ENCODE measurements at regions not wholly inside any gene's neighbourhood (a gene's known extent, or its start where the extent isn't known, plus 50 kb on each side); places are given as distances from the start of the nearest gene placed in this dataset.

DNA sequence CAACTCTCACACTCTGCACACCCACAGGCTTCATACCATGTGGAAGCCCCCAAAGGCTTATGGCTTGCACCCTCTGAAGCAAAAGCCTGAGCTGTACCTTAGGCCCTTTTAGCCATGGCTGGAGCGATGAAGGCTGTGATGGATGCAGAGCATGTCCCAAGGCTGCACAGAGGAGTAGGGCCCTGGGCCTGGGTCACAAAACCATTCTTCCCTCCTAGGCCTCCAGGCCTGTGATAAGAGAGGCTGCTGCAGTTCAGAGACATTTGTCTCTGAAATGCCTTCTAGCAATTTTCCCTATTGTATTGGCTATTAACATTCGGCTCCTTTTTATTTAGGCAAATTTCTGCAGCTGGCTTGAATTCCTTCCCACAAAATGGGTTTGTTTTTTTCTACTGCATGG lies 1707.7 kb downstream of the MRPL39 start:
- Mint-ChIP-seq H3K4me3 (no peak overlapping the region), H3K27ac (no peak overlapping the region), H3K36me3 (ENCODE audit: low read depth) (no peaks in the 10 kb centered on the region), H3K9me3 (peaks cover 12% of the 10 kb centered on the region), H3K4me1 (ENCODE audit: low read depth) (no peaks in the 10 kb centered on the region), H3K27me3 (no peaks in the 10 kb centered on the region)

DNA sequence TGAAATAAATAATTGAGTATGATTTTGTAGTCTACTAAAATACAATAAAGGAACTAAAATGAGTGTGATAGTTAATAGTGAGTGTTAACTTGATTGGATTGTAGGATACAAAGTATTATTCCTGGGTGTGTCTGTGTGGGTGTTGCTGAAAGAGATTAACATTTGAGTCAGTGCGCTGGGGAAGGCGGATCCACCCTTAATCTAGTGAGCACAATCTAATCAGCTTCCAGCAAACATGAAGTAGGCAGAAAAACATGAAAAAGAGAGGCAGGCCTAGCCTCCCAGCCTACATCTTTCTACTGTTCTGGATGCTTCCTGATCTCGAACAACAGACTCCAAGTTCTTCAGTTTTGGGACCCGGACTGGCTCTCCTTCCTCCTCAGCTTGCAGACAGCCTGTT lies 1716.6 kb downstream of the MRPL39 start:
- no peak overlapping the region for H3K4me3 Mint-ChIP-seq
- H3K4me1 Mint-ChIP-seq (ENCODE audit: low read depth): peaks cover 17% of the 10 kb centered on the region
- no peak overlapping the region for H3K27ac Mint-ChIP-seq
- no peaks in the 10 kb centered on the region for H3K36me3 Mint-ChIP-seq (ENCODE audit: low read depth)
- no peaks in the 10 kb centered on the region for H3K27me3 Mint-ChIP-seq
- no peaks in the 10 kb centered on the region for H3K9me3 Mint-ChIP-seq

DNA sequence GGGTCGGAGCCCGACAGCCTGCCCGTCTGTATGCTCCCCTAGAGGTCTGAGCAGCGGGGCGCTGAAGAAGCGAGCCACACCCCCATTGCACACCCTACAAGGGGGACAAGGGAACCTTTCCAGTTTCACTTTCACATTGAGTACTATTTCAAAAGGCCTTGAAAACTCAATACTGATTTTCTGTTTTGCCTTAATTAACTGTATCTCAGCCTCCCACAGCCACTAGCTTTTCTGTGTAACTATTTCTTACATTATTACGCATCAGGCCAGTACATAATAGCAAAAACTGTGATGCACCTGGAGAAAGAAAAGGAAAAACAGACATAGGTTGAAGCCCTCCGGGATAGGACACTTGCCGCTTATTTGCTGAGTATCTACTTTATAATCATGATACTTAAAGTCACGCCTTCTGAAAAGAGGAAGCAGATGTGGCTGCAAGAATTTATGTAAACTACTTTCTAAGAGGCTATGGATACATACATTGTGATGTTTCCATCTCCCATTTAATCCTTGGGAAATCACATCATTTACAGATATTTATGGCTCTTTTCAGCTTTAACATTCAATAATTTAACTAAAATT lies 1719.5 kb downstream of the MRPL39 start:
- no peaks in the 10 kb centered on the region for H3K27me3 Mint-ChIP-seq
- H3K4me1 Mint-ChIP-seq (ENCODE audit: low read depth): peaks cover 17% of the 10 kb centered on the region
- no peaks in the 10 kb centered on the region for H3K36me3 Mint-ChIP-seq (ENCODE audit: low read depth)
- peak overlapping the region; percentile 65 for H3K27ac Mint-ChIP-seq
- peak overlapping the region; percentile 71 for H3K4me3 Mint-ChIP-seq
- H3K9me3 Mint-ChIP-seq: no peaks in the 10 kb centered on the region

DNA sequence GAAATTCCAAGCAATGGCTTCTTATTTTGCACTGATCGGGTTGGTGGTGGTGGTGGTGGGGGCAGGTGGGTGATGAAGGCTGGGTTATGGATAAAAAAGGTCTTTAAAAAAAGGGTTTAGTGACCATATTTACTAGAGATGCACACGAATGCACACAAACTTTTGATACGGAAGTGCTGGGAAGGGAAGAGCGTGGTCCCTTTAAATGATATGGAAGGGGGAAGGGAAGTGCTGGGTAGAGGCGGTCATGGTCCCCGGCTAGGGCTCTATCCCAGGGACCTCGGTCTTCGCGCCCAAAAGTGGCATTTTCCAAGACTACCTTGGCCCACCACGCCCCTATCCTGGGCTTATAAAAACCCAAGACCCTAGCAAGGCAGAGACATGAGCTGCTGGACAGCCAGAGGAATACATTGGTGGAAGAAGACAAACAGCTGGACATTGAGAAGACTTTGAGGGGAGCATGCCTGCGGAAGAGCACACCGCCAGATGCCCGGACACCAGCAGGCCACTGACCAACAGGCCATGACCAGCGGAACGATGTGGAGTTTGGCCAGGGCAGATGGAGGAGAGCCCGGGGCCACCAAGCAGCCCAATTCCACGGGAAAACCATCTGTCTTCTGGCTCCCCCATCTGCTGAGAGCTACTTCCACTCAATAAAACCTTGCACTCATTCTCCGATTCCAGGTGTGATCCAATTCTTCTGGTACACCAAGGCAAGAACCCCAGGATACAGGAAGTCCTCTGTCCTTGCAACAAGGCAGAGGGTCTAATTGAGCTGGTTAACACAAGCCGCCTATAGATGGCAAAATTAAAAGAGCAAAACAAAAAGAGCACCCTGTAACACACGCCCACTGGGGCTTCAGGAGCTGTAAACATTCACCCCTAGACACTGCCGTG lies 1720.2 kb downstream of the MRPL39 start:
- peaks cover 17% of the 10 kb centered on the region for H3K4me1 Mint-ChIP-seq (ENCODE audit: low read depth)
- H3K9me3 Mint-ChIP-seq: no peaks in the 10 kb centered on the region
- no peaks in the 10 kb centered on the region for H3K36me3 Mint-ChIP-seq (ENCODE audit: low read depth)
- peak overlapping the region; percentile 65 for H3K27ac Mint-ChIP-seq
- H3K27me3 Mint-ChIP-seq: no peaks in the 10 kb centered on the region
- H3K4me3 Mint-ChIP-seq: peak overlapping the region; percentile 71

DNA sequence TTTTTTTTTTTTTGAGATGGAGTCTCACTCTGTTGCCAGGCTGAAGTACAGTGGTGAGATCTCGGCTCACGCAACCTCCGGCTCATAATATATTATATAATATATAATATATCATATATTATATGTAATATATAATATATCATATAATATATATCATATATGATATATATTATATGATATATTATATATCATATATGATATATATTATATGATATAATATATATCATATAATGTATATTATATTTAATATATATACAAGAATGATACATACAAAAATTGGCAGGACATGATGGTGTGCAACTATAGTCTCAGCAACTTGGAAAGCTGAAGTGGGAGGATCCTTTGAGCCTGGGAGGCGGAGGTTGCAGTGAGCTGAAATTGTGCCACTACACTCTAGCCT lies 1725.5 kb downstream of the MRPL39 start:
- Mint-ChIP-seq H3K4me1 (ENCODE audit: low read depth) (peaks cover under 1% of the 10 kb centered on the region), H3K27ac (no peak overlapping the region), H3K4me3 (no peak overlapping the region), H3K36me3 (ENCODE audit: low read depth) (no peaks in the 10 kb centered on the region), H3K9me3 (no peaks in the 10 kb centered on the region), H3K27me3 (no peaks in the 10 kb centered on the region)

DNA sequence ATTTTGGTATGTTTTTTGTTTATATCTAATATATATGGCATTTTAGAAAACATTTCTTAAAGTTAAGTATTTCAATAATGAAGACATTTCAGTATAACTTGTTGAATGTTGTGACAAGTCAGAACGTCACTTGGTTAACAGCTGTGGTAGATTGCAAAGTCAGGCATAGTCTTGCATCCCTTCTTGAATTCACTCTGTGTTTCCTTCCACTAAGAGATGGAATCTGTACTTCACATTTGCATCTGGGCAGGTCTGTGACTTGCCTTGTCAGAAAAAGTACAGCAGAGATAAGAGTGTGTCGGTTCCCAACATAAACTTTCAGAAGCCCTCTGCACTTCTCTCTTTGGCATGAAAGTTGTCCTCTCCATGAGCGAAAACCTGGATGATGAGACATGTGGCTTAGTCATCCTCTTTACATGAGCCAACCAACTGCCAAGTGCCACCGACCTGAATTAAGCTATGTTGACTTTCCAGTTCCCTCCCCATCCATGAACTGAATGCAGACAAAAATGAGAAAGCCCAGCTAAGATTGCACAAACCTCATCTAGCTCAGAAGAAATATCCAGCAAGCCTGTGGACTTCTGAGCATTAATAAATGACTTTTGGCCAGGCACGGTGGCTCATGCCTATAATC lies 1730.2 kb downstream of the MRPL39 start:
- Mint-ChIP-seq H3K4me3 (no peak overlapping the region), H3K27me3 (no peaks in the 10 kb centered on the region), H3K4me1 (ENCODE audit: low read depth) (no peaks in the 10 kb centered on the region), H3K36me3 (ENCODE audit: low read depth) (no peaks in the 10 kb centered on the region), H3K27ac (no peak overlapping the region), H3K9me3 (no peaks in the 10 kb centered on the region)

DNA sequence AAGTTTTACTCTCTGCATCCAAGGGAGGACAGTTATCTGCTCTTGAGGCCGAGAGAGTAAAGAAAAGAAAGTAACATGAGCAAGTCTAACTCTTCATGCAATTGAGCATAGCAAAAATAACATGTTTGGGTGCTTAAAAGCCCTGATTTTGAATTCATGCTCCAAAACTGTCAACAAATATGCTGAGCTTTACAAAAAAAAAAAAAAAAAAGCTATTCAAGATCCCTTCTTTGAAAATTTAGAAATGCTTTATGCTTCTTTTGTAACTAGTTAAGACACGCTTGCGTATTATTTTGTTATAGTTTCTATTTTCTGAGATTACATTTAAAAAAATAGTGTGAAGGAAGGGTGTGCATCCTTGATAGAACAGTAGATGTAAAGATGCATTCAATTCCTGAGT lies 1733.0 kb downstream of the MRPL39 start:
- Mint-ChIP-seq H3K36me3 (ENCODE audit: low read depth) (no peaks in the 10 kb centered on the region), H3K4me1 (ENCODE audit: low read depth) (no peaks in the 10 kb centered on the region), H3K27me3 (no peaks in the 10 kb centered on the region), H3K4me3 (no peak overlapping the region), H3K9me3 (no peaks in the 10 kb centered on the region), H3K27ac (no peak overlapping the region)

DNA sequence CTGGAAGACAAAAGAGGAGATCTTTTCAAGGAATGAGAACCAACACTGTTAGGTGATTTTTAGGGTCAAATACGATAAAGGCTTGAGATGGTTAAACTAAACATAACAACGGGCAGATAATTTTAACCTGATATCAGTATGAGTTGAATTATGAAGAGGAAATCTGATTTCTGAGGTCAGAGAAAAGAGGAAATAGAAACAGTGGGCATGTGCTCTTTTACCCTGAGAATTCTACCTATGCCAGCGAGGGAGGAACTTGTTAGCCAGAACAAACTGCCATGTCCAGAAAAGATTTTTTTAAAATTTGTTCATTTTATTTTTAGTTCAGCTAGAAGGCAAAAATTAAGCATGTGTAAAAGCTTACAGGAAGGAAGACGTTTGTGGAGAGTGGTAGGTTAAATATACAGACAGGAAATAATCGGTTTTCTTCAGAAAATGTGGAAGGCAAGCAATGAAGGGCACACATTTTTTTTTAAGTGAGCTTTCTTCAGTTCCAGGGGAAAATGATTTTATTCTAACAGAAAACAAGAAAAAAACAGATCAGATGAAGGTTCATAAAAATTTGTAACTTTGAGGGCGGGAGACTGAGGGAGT lies 1745.3 kb downstream of the MRPL39 start:
- peak overlapping the region; percentile 50 for H3K27ac Mint-ChIP-seq
- H3K36me3 Mint-ChIP-seq (ENCODE audit: low read depth): no peaks in the 10 kb centered on the region
- H3K27me3 Mint-ChIP-seq: no peaks in the 10 kb centered on the region
- H3K4me1 Mint-ChIP-seq (ENCODE audit: low read depth): peaks cover 28% of the 10 kb centered on the region
- H3K4me3 Mint-ChIP-seq: no peak overlapping the region
- H3K9me3 Mint-ChIP-seq: no peaks in the 10 kb centered on the region

DNA sequence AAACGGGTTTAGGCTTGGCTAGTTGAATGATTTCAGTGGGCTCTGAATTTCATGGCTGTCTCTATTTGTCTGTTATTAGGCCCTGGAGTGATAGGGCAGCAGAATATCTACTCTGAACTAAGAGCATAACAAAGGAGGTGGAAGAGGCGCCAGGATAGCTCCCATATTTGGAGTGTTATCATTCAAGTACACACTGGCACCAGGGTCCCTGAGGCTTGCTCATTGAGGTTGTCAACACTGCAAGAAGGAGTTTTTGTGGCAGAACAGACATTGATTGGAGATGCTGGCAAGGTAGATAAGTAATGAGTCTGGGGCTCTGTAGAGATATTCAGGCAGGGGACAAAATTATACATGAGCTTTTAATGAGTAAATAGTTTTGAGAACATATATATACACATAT lies 1748.4 kb downstream of the MRPL39 start:
- peaks cover 34% of the 10 kb centered on the region for H3K4me1 Mint-ChIP-seq (ENCODE audit: low read depth)
- H3K27ac Mint-ChIP-seq: no peak overlapping the region
- H3K9me3 Mint-ChIP-seq: no peaks in the 10 kb centered on the region
- H3K4me3 Mint-ChIP-seq: no peak overlapping the region
- no peaks in the 10 kb centered on the region for H3K27me3 Mint-ChIP-seq
- H3K36me3 Mint-ChIP-seq (ENCODE audit: low read depth): no peaks in the 10 kb centered on the region

DNA sequence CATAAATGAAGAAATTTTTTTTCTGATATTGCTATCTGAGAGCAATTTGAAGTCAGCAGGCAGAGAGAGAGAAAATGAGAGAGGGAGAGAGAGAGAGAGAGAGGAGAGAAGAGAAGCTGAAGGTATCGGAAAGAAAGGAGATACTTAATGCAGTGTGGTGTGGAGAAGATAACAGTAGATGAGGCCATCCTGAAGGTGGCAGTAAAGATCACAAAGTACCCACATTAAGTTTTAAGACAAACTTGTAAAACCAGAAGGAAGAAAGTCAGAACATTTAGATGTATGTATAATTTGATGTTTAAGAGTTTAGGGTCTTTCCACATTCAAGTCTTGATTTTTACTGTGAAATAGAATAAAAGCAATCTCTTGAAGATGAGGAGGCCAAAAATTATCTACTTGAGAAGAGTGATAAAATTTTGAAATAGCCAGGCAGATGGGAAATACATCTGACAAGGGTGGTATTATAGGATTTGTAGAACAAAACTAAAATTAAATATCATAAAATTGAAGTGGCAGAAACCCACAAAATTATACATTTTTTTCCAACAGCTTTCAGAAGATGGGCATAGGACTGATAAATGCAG lies 1753.4 kb downstream of the MRPL39 start:
- Mint-ChIP-seq H3K4me1 (ENCODE audit: low read depth) (peaks cover 13% of the 10 kb centered on the region), H3K4me3 (no peak overlapping the region), H3K9me3 (no peaks in the 10 kb centered on the region), H3K27me3 (no peaks in the 10 kb centered on the region), H3K36me3 (ENCODE audit: low read depth) (no peaks in the 10 kb centered on the region), H3K27ac (no peak overlapping the region)

DNA sequence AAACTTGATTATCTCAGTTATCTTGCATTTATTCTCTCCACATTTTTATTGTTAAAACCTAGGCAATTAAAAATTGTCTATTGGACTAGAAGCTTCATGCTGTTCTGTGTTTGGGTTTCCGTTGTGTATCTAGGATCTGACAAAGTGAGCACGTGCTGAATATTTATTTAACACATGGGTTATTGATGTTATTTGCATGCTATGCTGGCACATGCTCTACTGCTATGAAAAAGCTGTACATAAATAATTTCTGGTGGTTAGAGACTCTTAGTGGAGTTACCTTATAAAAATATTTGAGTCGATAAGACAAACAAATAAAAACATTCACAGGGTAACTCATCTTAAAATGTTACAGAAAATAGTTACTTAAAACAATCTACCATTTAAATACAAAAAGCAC lies 1769.7 kb downstream of the MRPL39 start:
- Mint-ChIP-seq H3K4me3 (no peak overlapping the region), H3K36me3 (ENCODE audit: low read depth) (peaks cover 4% of the 10 kb centered on the region), H3K9me3 (peaks cover 16% of the 10 kb centered on the region), H3K27me3 (no peaks in the 10 kb centered on the region), H3K4me1 (ENCODE audit: low read depth) (no peaks in the 10 kb centered on the region), H3K27ac (no peak overlapping the region)

DNA sequence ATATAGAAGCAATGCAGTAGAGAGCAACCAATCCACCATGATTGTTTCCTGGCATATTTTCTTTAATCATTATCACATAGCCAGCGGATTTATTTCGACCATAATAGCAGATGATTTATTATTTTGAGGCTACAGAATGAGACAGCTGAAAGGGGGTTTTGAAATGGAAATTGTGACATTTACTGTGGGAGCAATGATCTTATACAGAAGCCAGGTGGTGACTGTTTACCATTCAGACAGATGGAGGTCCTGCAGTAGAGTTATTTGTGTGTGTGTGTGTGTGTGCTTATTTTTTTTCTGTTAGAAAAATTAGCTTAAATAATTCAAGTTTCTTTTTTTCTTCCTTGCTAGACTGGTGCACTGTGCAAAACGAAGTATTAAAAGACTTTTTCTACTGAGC lies 1784.5 kb downstream of the MRPL39 start:
- H3K27me3 Mint-ChIP-seq: peaks cover 7% of the 10 kb centered on the region
- H3K36me3 Mint-ChIP-seq (ENCODE audit: low read depth): no peaks in the 10 kb centered on the region
- no peak overlapping the region for H3K4me3 Mint-ChIP-seq
- no peaks in the 10 kb centered on the region for H3K9me3 Mint-ChIP-seq
- no peaks in the 10 kb centered on the region for H3K4me1 Mint-ChIP-seq (ENCODE audit: low read depth)
- no peak overlapping the region for H3K27ac Mint-ChIP-seq

DNA sequence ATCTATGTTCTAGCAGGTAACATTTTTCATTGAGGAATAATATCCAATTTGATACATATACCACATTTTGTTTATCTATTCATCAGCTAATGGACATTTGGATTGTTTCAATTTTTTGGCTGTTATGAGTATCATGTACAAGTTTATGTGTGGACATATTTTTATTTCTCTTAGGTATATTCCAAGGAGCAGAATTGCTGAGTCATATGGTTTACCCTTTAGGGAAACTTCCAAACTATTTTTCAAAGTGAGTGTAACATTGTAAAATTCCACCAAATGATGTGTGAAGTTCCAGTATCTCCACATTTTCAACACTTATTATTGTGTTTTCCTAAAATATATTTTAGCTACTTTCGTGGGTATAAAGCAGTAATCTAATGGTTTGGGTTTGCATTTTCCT lies 1789.9 kb downstream of the MRPL39 start:
- no peaks in the 10 kb centered on the region for H3K9me3 Mint-ChIP-seq
- no peak overlapping the region for H3K4me3 Mint-ChIP-seq
- peaks cover 7% of the 10 kb centered on the region for H3K27me3 Mint-ChIP-seq
- no peaks in the 10 kb centered on the region for H3K36me3 Mint-ChIP-seq (ENCODE audit: low read depth)
- H3K27ac Mint-ChIP-seq: no peak overlapping the region
- H3K4me1 Mint-ChIP-seq (ENCODE audit: low read depth): no peaks in the 10 kb centered on the region

DNA sequence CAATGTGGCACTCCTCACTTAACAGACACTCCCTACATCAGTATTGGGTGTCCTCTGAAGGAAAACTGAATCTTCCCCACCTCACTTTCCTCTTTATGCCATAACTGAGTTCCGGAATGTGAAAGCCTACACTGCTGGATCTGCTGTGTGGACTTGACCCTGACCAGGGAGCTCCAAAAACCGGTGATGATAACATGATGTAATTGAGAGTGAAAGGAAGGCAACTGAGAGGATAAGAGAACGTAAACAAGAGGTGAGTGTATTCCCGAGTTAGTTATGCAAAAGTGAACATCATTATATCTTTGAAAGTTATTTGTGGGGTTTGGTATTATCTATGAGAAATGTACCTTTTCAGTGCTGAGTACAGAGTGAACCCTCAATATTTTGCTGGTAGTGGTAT lies 1794.8 kb downstream of the MRPL39 start:
- Mint-ChIP-seq H3K4me3 (no peak overlapping the region), H3K9me3 (no peaks in the 10 kb centered on the region), H3K27ac (no peak overlapping the region), H3K27me3 (no peaks in the 10 kb centered on the region), H3K36me3 (ENCODE audit: low read depth) (no peaks in the 10 kb centered on the region), H3K4me1 (ENCODE audit: low read depth) (peaks cover 7% of the 10 kb centered on the region)

DNA sequence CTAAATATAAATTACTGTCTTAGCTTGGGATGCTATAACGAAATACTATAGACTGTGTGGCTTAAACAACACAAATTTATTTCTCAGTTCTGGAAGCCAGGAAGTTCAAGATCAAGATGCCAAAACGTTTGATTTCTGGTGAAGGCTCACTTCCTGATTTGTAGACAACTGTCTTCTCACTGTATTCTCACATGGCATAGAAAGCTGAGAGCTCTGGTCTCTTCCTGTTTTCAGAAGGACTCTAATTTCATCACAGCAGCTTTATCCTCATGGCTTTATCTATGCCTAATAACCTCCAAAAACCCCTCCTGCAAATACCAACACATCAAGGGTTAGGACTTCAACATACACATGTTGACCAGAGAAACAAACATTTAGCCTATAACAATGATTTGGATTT lies 1795.5 kb downstream of the MRPL39 start:
- Mint-ChIP-seq H3K27me3 (no peaks in the 10 kb centered on the region), H3K9me3 (no peaks in the 10 kb centered on the region), H3K4me1 (ENCODE audit: low read depth) (peaks cover 7% of the 10 kb centered on the region), H3K4me3 (no peak overlapping the region), H3K27ac (no peak overlapping the region), H3K36me3 (ENCODE audit: low read depth) (no peaks in the 10 kb centered on the region)

Measured in stimulated activated naive CD8-positive, alpha-beta T cell treated with anti-CD3 and anti-CD28 coated beads, Interleukin-15, Interleukin-2, amounts not matched to agents 100 ng/mL and 50 ng/mL, for 24 hours (primary cell).